GM18868 (cell line): ENCODE measurements at regions not wholly inside any gene's neighbourhood (a gene's known extent, or its start where the extent isn't known, plus 50 kb on each side); places are given as distances from the start of the nearest gene placed in this dataset.

Experiments used
- ATAC-seq: cut with Tn5 transposase; IDR thresholded peaks from one replicate; pipeline ENCODE4 v1.9.1; 2021; ENCODE audit warnings: mild to moderate bottlenecking, moderate library complexity; ENCODE audit not compliant: unreplicated experiment

DNA sequence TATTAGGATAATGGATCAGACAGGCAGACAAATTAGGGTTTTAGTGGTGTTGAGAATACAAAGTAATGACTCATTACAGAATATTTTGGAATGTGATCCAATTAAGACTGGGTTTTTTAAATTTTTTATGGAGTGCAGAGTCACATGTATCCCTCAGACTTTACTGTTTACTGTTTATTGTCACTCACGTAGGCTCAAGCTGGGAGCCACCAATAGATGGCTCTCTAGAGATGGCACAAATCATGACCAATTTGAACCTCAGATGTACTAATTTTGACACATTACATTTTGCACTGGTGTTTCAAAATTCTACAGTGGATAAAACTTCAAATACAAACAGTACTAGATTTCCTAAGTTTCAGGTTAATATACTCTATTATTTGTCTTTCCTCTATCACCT, 53.6 kb upstream of the ANO3 start:
- no peak for ATAC-seq
